Fibroblast of the aortic adventitia (primary cell): ENCODE measurements at regions not wholly inside any gene's neighbourhood (a gene's known extent, or its start where the extent isn't known, plus 50 kb on each side); places are given as distances from the start of the nearest gene placed in this dataset.

Experiments
- DNase-seq: peaks from one replicate; pipeline ENCODE4 v3.0.0-alpha.2; 2010; ENCODE audit warnings: low read depth
- H3K4me3 ChIP-seq: 2 replicates; pipeline ENCODE4 v1.5.1; 2011; ENCODE audit warnings: low read depth, mild to moderate bottlenecking, control low read depth, low read length, moderate library complexity
- CTCF ChIP-seq: IDR thresholded peaks from 2 replicates; pipeline ENCODE4 v1.5.1; 2011; ENCODE audit warnings: mild to moderate bottlenecking, low read length, control low read depth, inconsistent platforms; ENCODE audit not compliant: insufficient read depth

- no peak for TF ChIP-seq CTCF
- H3K4me3 ChIP-seq = no peak overlapping the region
- DNase-seq = no peak
These were observed 680.1 kb downstream of the UQCRFS1 start for GRCh38 chr19:28532765-28533341.

- no peak for DNase-seq
- TF ChIP-seq CTCF = no peak
- H3K4me3 ChIP-seq = no peak overlapping the region
These were observed 681.0 kb downstream of the UQCRFS1 start for GRCh38 chr19:28531979-28532378.

- TF ChIP-seq CTCF = no peak
- H3K4me3 ChIP-seq = no peak overlapping the region
- DNase-seq = no peak
These were observed 682.4 kb downstream of the UQCRFS1 start for GRCh38 chr19:28530406-28531035.

GRCh38 chr19:28526038-28526437 is 686.9 kb downstream of the UQCRFS1 start:
- H3K4me3 ChIP-seq = no peak overlapping the region
- no peak for TF ChIP-seq CTCF
- DNase-seq = no peak

- H3K4me3 ChIP-seq = no peak overlapping the region
- no peak for DNase-seq
- no peak for TF ChIP-seq CTCF
These were observed 689.3 kb downstream of the UQCRFS1 start for GRCh38 chr19:28523619-28524018.

GRCh38 chr19:28522545-28522922 is 690.4 kb downstream of the UQCRFS1 start:
- DNase-seq = no peak
- no peak overlapping the region for H3K4me3 ChIP-seq
- no peak for TF ChIP-seq CTCF
